ENCODE measurements at regions not wholly inside any gene's neighbourhood (a gene's known extent, or its start where the extent isn't known, plus 50 kb on each side); places are given as distances from the start of the nearest gene placed in this dataset.
"Not testable (repeated sequence)": the region's sequence is repeated elsewhere in the genome, so short reads cannot be mapped to it uniquely, and the experiment has no call there.

GRCh38 chr20:55067158-55067825, 591.9 kb downstream of the DOK5 start:
- DNase-seq (ENCODE audit: low spot score), result no peak

GRCh38 chr20:55058938-55059337, 583.5 kb downstream of the DOK5 start:
- no peak for DNase-seq (ENCODE audit: low spot score)

GRCh38 chr20:55057779-55058415, 582.5 kb downstream of the DOK5 start:
- no peak for DNase-seq (ENCODE audit: low spot score)

- DNase-seq (ENCODE audit: low spot score), result no peak
Measured at GRCh38 chr20:55054453-55054852, 579.1 kb downstream of the DOK5 start.

GRCh38 chr20:55053389-55053788, 578.0 kb downstream of the DOK5 start:
- DNase-seq (ENCODE audit: low spot score), result no peak

- DNase-seq (ENCODE audit: low spot score), result no peak
Measured at GRCh38 chr20:55052459-55052858, 577.1 kb downstream of the DOK5 start.

GRCh38 chr20:55038684-55039083, 563.3 kb downstream of the DOK5 start:
- no peak for DNase-seq (ENCODE audit: low spot score)

- no peak for DNase-seq (ENCODE audit: low spot score)
Measured at GRCh38 chr20:55031971-55032370, 556.6 kb downstream of the DOK5 start.

- no peak for DNase-seq (ENCODE audit: low spot score)
Measured at GRCh38 chr20:55014766-55015165, 539.4 kb downstream of the DOK5 start.

- DNase-seq (ENCODE audit: low spot score), result no peak
Measured at GRCh38 chr20:55010761-55011160, 535.4 kb downstream of the DOK5 start.

GRCh38 chr20:55009066-55009465, 533.7 kb downstream of the DOK5 start:
- DNase-seq (ENCODE audit: low spot score), result no peak

GRCh38 chr20:55004044-55004443, 528.7 kb downstream of the DOK5 start:
- DNase-seq (ENCODE audit: low spot score), result no peak

GRCh38 chr20:54995553-54995952, 520.2 kb downstream of the DOK5 start:
- no peak for DNase-seq (ENCODE audit: low spot score)

- DNase-seq (ENCODE audit: low spot score), result no peak
Measured at GRCh38 chr20:54995011-54995410, 519.6 kb downstream of the DOK5 start.

GRCh38 chr20:54985091-54985490, 509.7 kb downstream of the DOK5 start:
- no peak for DNase-seq (ENCODE audit: low spot score)

- DNase-seq (ENCODE audit: low spot score), result no peak
Measured at GRCh38 chr20:54984104-54984448, 508.7 kb downstream of the DOK5 start.

- not testable (repeated sequence) for DNase-seq (ENCODE audit: low spot score)
Measured at GRCh38 chr20:54983394-54984103, 508.2 kb downstream of the DOK5 start.

- no peak for DNase-seq (ENCODE audit: low spot score)
Measured at GRCh38 chr20:54981175-54981574, 505.8 kb downstream of the DOK5 start.

- DNase-seq (ENCODE audit: low spot score), result peak; percentile 4
Measured at GRCh38 chr20:54980103-54980960, 504.9 kb downstream of the DOK5 start.

- no peak for DNase-seq (ENCODE audit: low spot score)
Measured at GRCh38 chr20:54950304-54950703, 474.9 kb downstream of the DOK5 start.

- no peak for DNase-seq (ENCODE audit: low spot score)
Measured at GRCh38 chr20:54941666-54942065, 466.3 kb downstream of the DOK5 start.

- DNase-seq (ENCODE audit: low spot score), result no peak
Measured at GRCh38 chr20:54940522-54940921, 465.1 kb downstream of the DOK5 start.
